ENCODE measurements at regions not wholly inside any gene's neighbourhood (a gene's known extent, or its start where the extent isn't known, plus 50 kb on each side); places are given as distances from the start of the nearest gene placed in this dataset.
A peak's percentile ranks its signal among the peaks of the same experiment; 100 is the strongest.

DNA sequence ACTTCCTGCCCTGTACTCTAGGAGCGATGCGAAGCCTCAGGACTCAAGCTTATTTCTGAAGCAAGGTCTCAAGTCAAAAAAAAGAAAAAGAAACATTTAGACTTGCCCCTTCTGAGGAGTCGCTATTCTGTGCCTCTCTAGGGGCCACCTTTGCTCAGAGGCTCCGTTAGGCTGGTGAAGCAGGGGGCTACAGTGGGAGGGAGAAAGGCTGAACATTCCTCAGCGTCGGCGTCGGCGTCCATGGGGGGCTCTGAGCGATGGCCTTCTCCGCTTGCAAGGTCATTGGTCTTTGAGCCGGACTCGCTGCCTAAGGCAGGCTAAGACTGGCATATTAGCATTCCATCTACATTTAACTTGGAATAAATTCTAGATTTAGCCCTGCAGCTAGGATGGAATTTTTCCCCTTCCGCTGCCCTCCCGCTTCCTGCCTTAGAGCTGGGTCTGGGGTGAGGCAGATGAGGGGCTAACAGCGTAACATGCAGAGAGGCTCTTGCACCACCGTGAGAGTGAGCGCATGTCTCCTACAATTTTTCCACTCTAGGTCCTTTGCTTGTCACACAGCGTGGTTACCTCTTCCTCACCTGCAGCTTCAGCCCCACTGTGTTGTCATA, 53.6 kb upstream of the ATL2 start:
- Histone ChIP-seq H3K27me3 (replicated peaks; ENCODE audit: insufficient read depth) (no peaks in the 10 kb centered on the region), H3K9me3 (no peaks in the 10 kb centered on the region), H3K4me3 (no peak overlapping the region), H3K36me3 (no peaks in the 10 kb centered on the region), H3K27ac (peak overlapping the region; percentile 23 to 39), H3K4me1 (ENCODE audit: control insufficient read depth in 1 of 2, low read depth in 2 of 2) (peaks cover 9 to 60% of the 10 kb centered on the region in 2 donors)
- TF ChIP-seq, protein P1, sequence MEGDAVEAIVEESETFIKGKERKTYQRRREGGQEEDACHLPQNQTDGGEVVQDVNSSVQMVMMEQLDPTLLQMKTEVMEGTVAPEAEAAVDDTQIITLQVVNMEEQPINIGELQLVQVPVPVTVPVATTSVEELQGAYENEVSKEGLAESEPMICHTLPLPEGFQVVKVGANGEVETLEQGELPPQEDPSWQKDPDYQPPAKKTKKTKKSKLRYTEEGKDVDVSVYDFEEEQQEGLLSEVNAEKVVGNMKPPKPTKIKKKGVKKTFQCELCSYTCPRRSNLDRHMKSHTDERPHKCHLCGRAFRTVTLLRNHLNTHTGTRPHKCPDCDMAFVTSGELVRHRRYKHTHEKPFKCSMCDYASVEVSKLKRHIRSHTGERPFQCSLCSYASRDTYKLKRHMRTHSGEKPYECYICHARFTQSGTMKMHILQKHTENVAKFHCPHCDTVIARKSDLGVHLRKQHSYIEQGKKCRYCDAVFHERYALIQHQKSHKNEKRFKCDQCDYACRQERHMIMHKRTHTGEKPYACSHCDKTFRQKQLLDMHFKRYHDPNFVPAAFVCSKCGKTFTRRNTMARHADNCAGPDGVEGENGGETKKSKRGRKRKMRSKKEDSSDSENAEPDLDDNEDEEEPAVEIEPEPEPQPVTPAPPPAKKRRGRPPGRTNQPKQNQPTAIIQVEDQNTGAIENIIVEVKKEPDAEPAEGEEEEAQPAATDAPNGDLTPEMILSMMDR (IDR thresholded peaks at IDR 0.05), result no peak
- ATAC-seq (ENCODE audit: insufficient number of reproducible peaks, low FRiP score, low read depth) (no peak), DNase-seq (ENCODE audit: low spot score) (no peak)

DNA sequence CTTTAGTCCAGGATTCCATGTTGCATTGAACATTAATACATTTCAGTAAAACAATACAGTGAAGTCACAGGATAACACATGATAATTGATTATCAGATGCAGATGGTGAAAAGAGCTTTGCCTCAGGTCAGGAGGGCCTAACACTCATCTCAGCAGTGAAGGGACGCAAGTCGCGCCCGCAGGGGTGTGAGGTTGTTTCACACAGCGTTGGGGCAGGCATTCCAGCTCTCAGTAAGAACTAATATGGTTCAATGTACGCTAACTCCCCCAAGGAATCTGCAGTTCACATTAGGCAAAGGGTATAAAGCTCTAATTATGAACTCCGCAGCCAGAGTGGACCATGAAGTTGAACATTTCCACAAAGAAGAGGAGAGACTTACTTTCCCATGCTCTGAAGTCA, 53.1 kb upstream of the ATL2 start:
- Histone ChIP-seq H3K9me3 (no peaks in the 10 kb centered on the region), H3K4me3 (no peak overlapping the region), H3K36me3 (no peaks in the 10 kb centered on the region), H3K27me3 (replicated peaks; ENCODE audit: insufficient read depth) (no peaks in the 10 kb centered on the region), H3K4me1 (ENCODE audit: control insufficient read depth in 1 of 2, low read depth in 2 of 2) (peaks cover 9 to 60% of the 10 kb centered on the region in 2 donors), H3K27ac (peak overlapping the region; percentile 23 to 39)
- DNase-seq (ENCODE audit: low spot score) (no peak), ATAC-seq (ENCODE audit: insufficient number of reproducible peaks, low FRiP score, low read depth) (no peak)
- TF ChIP-seq, protein P1 (IDR thresholded peaks at IDR 0.05), result no peak

DNA sequence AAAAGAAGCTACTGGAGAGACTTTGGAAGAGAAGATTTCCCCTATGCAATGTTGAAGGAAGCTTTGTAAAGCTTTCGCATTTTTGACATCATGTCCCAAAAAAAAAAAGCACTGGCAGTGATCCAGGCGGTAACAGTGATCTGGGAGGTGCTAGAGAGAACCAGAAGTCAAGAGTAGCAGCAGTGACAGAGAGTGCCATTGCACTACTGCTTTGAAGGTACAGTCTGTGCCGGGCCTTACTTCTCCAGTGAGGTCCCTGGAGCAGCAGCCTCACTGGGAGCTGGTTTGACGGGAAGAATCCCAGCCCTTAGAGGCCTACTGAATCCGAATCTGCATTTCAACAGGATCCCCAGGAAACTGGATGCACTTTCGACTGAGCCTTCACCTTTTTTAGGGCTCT, 50.9 kb upstream of the ATL2 start:
- no peaks in the 10 kb centered on the region for H3K9me3 ChIP-seq
- no peak overlapping the region for H3K4me3 ChIP-seq
- ATAC-seq (ENCODE audit: insufficient number of reproducible peaks, low FRiP score, low read depth) (no peak), DNase-seq (ENCODE audit: low spot score) (no peak)
- no peaks in the 10 kb centered on the region for H3K36me3 ChIP-seq
- H3K27ac ChIP-seq, result no peak overlapping the region
- H3K27me3 ChIP-seq (replicated peaks; ENCODE audit: insufficient read depth), result no peaks in the 10 kb centered on the region
- peaks cover 9 to 53% of the 10 kb centered on the region in 2 donors for H3K4me1 ChIP-seq (ENCODE audit: control insufficient read depth in 1 of 2, low read depth in 2 of 2)
- TF ChIP-seq, protein P1 (IDR thresholded peaks at IDR 0.05), result no peak

DNA sequence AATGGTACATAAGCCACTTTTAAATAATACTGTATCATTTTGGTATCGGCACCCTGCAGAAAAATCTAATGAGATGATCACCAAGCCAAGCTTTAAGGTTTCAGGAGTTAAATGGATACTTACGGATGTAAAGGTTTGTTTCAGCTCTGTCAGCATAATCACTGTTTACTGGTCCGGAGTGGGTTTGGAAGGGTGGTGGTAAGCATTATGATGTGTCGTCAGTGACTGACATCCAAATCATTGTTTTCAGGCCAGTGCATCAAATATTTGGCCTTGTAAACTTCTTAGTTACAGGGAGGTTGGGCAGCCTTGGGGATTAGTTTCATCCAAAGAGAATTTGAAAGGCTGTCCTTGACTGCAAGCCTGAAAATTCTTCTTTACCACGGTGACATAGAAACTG, 50.0 kb upstream of the ATL2 start:
- no peaks in the 10 kb centered on the region for H3K9me3 ChIP-seq
- no peak for ATAC-seq (ENCODE audit: insufficient number of reproducible peaks, low FRiP score, low read depth)
- H3K27ac ChIP-seq, result no peak overlapping the region
- no peaks in the 10 kb centered on the region for H3K27me3 ChIP-seq (replicated peaks; ENCODE audit: insufficient read depth)
- TF ChIP-seq, protein P1 (IDR thresholded peaks at IDR 0.05), result no peak
- H3K4me3 ChIP-seq, result no peak overlapping the region
- H3K36me3 ChIP-seq, result no peaks in the 10 kb centered on the region
- DNase-seq (ENCODE audit: low spot score), result no peak
- H3K4me1 ChIP-seq (ENCODE audit: control insufficient read depth in 1 of 2, low read depth in 2 of 2), result peaks cover 9 to 45% of the 10 kb centered on the region in 2 donors

All from thoracic aorta (tissue), 2 donors.